NCI-H82 (cell line): ENCODE measurements at regions not wholly inside any gene's neighbourhood (a gene's known extent, or its start where the extent isn't known, plus 50 kb on each side); places are given as distances from the start of the nearest gene placed in this dataset.
"Not testable (repeated sequence)": the region's sequence is repeated elsewhere in the genome, so short reads cannot be mapped to it uniquely, and the experiment has no call there.

ENCODE experiments used
- DNase-seq: peaks from one replicate; lab custom pipeline; 2025; lab: John Stamatoyannopoulos, UW

- peak; percentile 27 for DNase-seq
Observed at GRCh38 chr1:65063025-65063424, 85.0 kb upstream of the AK4 start.

- DNase-seq, result no peak
Observed at GRCh38 chr1:65064981-65065380, 83.0 kb upstream of the AK4 start.

- DNase-seq, result peak; percentile 64
Observed at GRCh38 chr1:65065524-65066418, 82.2 kb upstream of the AK4 start.

- peak; percentile 73 for DNase-seq
Observed at GRCh38 chr1:65066419-65066765, 81.6 kb upstream of the AK4 start.

GRCh38 chr1:65066766-65067490 is 81.1 kb upstream of the AK4 start:
- DNase-seq, result peak; percentile 87

GRCh38 chr1:65067491-65068201 is 80.4 kb upstream of the AK4 start:
- peak; percentile 94 for DNase-seq

GRCh38 chr1:65068202-65069010 is 79.6 kb upstream of the AK4 start:
- peak; percentile 68 for DNase-seq

- no peak for DNase-seq
Observed at GRCh38 chr1:65069011-65069565, 78.9 kb upstream of the AK4 start.

- DNase-seq, result no peak
Observed at GRCh38 chr1:65072845-65073244, 75.2 kb upstream of the AK4 start.

- DNase-seq, result peak; percentile 84
Observed at GRCh38 chr1:65075123-65075976, 72.7 kb upstream of the AK4 start.

GRCh38 chr1:65077369-65077768 is 70.6 kb upstream of the AK4 start:
- DNase-seq, result no peak

GRCh38 chr1:65079941-65080340 is 68.1 kb upstream of the AK4 start:
- DNase-seq, result no peak

- no peak for DNase-seq
Observed at GRCh38 chr1:65082346-65083040, 65.5 kb upstream of the AK4 start.

- no peak for DNase-seq
Observed at GRCh38 chr1:65083263-65083896, 64.6 kb upstream of the AK4 start.

- peak; percentile 65 for DNase-seq
Observed at GRCh38 chr1:65084066-65084465, 63.9 kb upstream of the AK4 start.

GRCh38 chr1:65087519-65087918 is 60.5 kb upstream of the AK4 start:
- DNase-seq, result not testable (repeated sequence)

GRCh38 chr1:65090406-65090805 is 57.6 kb upstream of the AK4 start:
- DNase-seq, result no peak

- no peak for DNase-seq
Observed at GRCh38 chr1:65092691-65093090, 55.3 kb upstream of the AK4 start.

GRCh38 chr1:65097076-65097475 is 50.9 kb upstream of the AK4 start:
- no peak for DNase-seq
